Midbrain (tissue), 1 donor: ENCODE measurements at regions not wholly inside any gene's neighbourhood (a gene's known extent, or its start where the extent isn't known, plus 50 kb on each side); places are given as distances from the start of the nearest gene placed in this dataset.
"Not testable (repeated sequence)": the region's sequence is repeated elsewhere in the genome, so short reads cannot be mapped to it uniquely, and the experiment has no call there.

Experiments
- DNase-seq: peaks from one replicate; lab custom pipeline; 2025; lab: John Stamatoyannopoulos, UW

DNA sequence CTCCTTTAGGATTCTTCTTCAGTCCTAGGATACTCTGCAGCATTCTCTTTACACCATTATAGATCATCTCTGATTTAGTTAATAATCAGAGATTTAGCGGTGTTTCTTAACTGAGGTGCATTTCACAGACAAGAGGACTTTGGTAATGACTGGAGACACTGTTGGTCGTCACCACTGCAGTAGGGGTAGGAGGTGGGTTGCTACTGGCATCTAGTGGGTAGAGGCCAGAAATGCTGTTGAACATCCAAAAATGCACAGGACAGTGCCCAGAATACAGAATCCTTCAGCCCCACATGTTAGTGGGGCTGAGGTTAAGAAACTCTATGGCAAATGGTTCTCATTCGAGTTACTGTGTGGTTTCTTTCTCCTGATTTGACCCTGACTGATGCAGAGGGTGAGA, 80.4 kb upstream of the LMCD1 start:
- no peak for DNase-seq

DNA sequence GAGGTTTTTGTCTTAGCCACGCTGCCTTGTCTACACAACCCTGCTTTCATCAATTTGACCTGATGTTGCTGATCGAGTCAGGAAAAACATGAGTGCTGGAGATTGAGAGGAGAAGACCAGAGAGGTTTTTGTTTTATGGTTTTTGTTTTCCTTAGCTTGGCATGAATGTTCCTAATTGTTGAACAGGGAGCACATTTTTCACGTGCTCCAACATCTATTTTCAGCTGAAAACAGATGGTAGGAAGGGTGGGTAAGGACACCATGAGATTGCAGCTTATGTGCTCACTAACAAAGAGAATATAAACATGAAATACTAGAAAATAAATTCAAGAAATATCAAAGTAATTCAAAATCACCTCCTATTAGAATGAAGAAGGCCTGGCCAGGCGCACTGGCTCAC, 79.9 kb upstream of the LMCD1 start:
- no peak for DNase-seq

DNA sequence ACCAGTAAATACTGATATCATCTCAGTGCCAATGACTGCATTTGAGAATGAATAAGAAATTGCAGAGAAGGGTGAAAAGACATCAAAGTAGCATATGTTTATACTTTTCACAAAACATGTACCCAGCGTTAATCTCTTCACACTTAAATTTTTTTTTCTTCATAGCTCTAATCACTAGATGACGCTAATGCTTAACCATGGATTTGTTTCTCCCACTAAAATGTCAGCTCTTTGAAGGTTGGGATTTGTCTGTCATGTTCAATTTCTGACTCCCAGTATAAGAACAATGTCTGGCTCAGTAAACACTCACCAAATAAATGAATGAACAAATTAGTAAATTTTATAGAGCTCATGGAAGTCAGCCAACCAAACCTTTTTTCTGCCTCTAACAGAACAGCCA, 78.3 kb upstream of the LMCD1 start:
- DNase-seq: no peak

- no peak for DNase-seq
Observed at GRCh38 chr3:8424281-8424680, 77.3 kb upstream of the LMCD1 start.

- DNase-seq: no peak
Observed at GRCh38 chr3:8436661-8437287, 64.8 kb upstream of the LMCD1 start.

GRCh38 chr3:8438507-8439079, 63.0 kb upstream of the LMCD1 start:
- no peak for DNase-seq

DNA sequence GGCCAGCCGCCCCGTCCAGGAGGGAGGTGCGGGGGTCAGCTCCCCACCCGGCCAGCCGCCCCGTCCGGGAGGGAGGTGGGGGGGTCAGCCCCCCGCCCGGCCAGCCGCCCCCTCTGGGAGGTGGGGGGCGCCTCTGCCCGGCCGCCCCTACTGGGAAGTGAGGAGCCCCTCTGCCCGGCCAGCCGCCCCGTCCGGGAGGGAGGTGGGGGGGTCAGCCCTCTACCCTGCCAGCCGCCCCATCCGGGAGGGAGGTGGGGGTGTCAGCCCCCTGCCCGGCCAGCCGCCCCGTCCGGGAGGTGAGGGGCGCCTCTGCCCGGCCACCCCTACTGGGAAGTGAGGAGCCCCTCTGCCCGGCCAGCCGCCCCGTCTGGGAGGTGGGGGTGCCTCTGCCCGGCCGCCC, 61.5 kb upstream of the LMCD1 start:
- not testable (repeated sequence) for DNase-seq

DNA sequence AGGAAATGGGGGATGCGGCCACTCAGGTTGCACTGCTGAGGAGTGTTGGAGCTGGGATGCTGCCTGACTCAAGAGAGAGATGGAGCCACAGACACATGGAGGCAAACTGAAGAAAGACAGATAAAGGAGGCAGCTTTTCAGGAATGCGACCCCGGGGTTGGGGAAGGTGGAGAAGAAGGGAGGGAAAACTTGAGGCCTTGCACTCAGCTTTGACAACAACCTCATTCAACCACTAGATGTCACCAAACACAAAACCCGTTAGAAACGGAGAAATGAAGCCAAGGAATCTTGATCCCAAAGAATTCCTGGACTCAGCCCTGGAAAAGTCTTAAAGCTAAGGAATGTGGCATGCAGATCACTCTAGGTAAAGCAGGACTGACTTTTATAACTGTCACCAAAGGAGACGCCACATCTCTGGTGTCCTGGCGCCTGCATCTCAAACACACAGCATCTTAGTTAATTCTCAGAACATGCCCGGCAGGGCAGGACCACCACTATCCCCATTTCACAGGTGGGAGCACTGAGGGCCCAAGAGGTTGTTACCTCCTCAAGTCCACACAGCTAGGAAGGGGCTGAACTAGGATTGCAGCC, 59.6 kb upstream of the LMCD1 start:
- DNase-seq: peak; percentile 72

- no peak for DNase-seq
Observed at GRCh38 chr3:8442993-8443650, 58.5 kb upstream of the LMCD1 start.

DNA sequence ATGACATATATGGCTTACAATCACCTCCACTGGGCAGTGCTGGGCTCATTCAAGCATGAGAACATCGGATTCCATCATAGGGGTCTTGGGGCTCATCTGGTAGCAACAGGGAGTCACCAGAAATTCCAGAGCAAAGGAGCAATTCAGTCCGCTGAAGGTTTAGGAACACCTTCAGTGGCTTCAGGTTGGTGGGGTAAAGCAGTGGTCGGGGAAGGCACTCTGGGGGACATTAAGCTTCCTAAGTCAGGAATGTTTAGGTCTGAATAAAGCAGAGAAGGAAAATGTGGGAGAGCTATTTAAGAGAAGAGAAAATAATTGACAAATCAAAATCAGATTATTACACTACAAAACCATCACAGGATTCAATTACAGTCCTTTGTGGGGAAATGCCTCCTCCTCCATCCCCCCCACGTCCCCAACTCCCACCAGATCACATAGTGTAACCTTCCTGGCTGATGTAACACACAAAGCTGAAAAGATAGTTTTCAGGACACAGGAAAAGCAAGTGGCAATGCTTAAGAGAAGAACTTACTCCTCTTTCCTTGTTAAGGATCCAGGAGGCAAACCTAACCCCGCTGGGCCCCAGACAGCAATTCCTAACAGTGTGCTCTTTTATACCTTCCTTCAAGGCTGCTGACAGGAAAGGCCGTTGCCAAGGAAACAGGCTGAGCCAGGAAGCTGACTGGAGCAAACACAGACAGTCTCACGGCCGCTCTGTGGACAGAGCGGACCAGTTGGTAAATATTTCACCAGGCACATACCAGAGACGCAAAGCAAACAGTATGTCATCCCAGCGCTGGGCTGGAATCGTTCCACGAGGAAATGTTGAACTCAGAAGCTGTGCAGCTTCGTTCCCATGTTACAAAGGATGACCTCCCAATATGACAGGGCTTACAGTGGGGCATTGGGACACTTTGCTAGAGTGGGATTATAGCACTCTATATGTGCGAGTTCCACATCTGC, 57.5 kb upstream of the LMCD1 start:
- DNase-seq: peak; percentile 47

DNA sequence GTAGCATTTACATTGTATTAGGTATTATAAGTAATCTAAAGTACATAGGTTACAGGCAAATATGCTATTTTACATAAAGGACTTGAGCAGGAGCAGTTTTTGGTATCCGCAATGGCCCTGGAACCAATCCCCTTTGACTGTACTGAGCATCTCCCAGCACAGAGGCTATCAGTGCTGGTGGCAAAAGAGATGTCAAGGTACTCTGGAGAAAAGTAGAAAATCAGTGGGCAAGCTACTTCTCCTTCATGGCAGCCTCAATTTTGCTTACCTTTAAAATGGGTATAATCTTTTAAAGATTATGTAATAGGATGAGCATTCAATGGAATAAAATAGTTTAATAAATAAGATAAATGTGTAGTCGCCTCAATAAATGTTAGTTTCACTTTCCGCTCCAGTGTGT, 56.7 kb upstream of the LMCD1 start:
- no peak for DNase-seq

DNA sequence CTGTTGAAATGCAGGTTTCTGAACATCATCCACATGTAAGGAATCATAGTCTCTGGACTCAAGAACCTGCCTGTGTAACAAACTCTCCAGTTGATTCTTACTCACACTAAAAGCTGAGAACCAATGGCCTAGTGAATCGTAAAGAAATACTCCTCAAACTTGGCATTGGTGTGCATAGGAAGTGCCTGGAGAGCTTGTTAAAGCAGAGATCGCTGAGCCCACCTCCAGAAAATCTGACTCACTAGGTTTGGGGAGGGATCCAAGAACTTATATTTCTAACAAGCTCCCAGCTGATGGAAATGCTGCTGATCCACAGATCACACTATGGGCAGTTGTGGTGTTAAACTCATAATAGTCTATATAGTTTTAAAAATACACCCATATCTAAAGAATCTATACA, 55.8 kb upstream of the LMCD1 start:
- no peak for DNase-seq

- DNase-seq: no peak
Observed at GRCh38 chr3:8446845-8447244, 54.8 kb upstream of the LMCD1 start.

DNA sequence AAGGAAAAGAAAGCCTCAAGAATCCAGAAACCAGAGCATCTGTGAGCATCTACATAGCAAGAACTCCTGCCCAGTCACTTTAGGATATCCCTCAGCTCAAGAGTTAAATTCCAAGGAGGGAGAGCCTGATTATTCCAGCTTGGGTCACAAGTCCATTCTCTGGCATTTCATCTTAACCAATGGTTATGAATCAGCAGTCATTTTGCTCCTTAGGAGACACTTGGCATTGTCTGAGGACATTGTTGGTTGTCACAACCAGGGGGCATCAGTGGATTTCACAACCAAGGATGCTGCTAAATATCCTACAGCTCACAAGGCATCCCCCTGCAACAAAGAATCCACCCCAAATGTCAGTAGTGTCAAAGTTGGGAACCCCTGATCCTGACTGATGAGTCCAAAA, 51.0 kb upstream of the LMCD1 start:
- DNase-seq: no peak

GRCh38 chr3:8451696-8452095, 49.9 kb upstream of the LMCD1 start:
- DNase-seq: no peak
